Caco-2 (cell line): ENCODE measurements at regions not wholly inside any gene's neighbourhood (a gene's known extent, or its start where the extent isn't known, plus 50 kb on each side); places are given as distances from the start of the nearest gene placed in this dataset.

ENCODE experiments used
- BruUV-seq: library from RNA; stranded (reverse); fragments of 400-500 nt; replicated peaks from 2 replicates; lab custom pipeline; 2021; lab: Mats Ljungman, UMichigan
- CTCF ChIA-PET: fragments of 300-600 bp; sonication (Branson Sonifier 250); formaldehyde crosslinking; loops from one replicate; lab custom pipeline; 2022; ENCODE audit warnings: antibody characterized with exemption; lab: Charles Lee
- POLR2A ChIA-PET: fragments of 300-600 bp; sonication (Branson Sonifier 250); formaldehyde crosslinking; loops from one replicate; lab custom pipeline; 2022; ENCODE audit warnings: antibody characterized with exemption; lab: Charles Lee
- DNase-seq, 2 experiments: peaks; one replicate each; pipeline versions ENCODE4 v3.0.0 to v3.0.0-alpha.2; 2020 to 2022
- H3K27me3 ChIP-seq: replicated peaks from 2 replicates; pipeline ENCODE4 v1.6.0; 2011; ENCODE audit warnings: low read length; ENCODE audit not compliant: control insufficient read depth, insufficient read depth
- H3K36me3 ChIP-seq: 2 replicates; pipeline ENCODE4 v1.5.1; 2011; ENCODE audit warnings: low read length; ENCODE audit not compliant: control insufficient read depth, insufficient read depth
- H3K4me1 ChIP-seq: fragments of 250-450 bp; sonication (Bioruptor Pico); 2 replicates; pipeline ENCODE4 v1.5.1; 2020; ENCODE audit warnings: mild to moderate bottlenecking
- H3K4me3 ChIP-seq: 2 replicates; pipeline ENCODE4 v1.5.1; 2011; ENCODE audit warnings: low read depth, mild to moderate bottlenecking, control low read depth, low read length
- H3K9me3 ChIP-seq: fragments of 250-450 bp; sonication (Bioruptor Pico); 2 replicates; pipeline ENCODE4 v1.5.1; 2020; ENCODE audit warnings: mild to moderate bottlenecking, moderate library complexity
- H3K27ac Mint-ChIP-seq: one replicate; pipeline ENCODE4 v1.8.0; 2022; ENCODE audit warnings: mixed read lengths; ENCODE audit not compliant: unreplicated experiment
- H3K27me3 Mint-ChIP-seq: one replicate; pipeline ENCODE4 v1.8.0; 2022; ENCODE audit warnings: mixed read lengths; ENCODE audit not compliant: insufficient read depth, unreplicated experiment
- H3K36me3 Mint-ChIP-seq: one replicate; pipeline ENCODE4 v1.8.0; 2022; ENCODE audit warnings: mild to moderate bottlenecking, mixed read lengths; ENCODE audit not compliant: insufficient read depth, unreplicated experiment
- H3K4me1 Mint-ChIP-seq: one replicate; pipeline ENCODE4 v1.8.0; 2022; ENCODE audit warnings: low read depth, mixed read lengths; ENCODE audit not compliant: unreplicated experiment
- H3K4me3 Mint-ChIP-seq: one replicate; pipeline ENCODE4 v1.8.0; 2022; ENCODE audit warnings: mild to moderate bottlenecking, moderate library complexity, mixed read lengths; ENCODE audit not compliant: unreplicated experiment
- H3K9me3 Mint-ChIP-seq: one replicate; pipeline ENCODE4 v1.8.0; 2022; ENCODE audit warnings: mixed read lengths; ENCODE audit not compliant: unreplicated experiment
- CTCF ChIP-seq, 2 experiments: fragments of 200-600 bp in 1 of 2; IDR thresholded peaks; 1 replicate in 1 of 2; 2 replicates in 1 of 2; pipeline versions ENCODE4 v1.5.1 to v1.8.0; 2011 to 2022; ENCODE audit warnings: antibody characterized with exemption in 1 of 2, control low read depth in 1 of 2, inconsistent platforms in 1 of 2, low read depth in 1 of 2, low read length in 1 of 2, mild to moderate bottlenecking in 1 of 2, moderate library complexity in 1 of 2; ENCODE audit not compliant: insufficient read depth in 1 of 2, severe bottlenecking in 1 of 2, unreplicated experiment in 1 of 2
- intact Hi-C: fragments of 100-400 bp; cut with micrococcal nuclease; formaldehyde crosslinking; loops from one replicate; pipeline ENCODE4 v1.10.0; 2022; ENCODE audit not compliant: unreplicated experiment

- BruUV-seq = no TSS peak
- Histone ChIP-seq H3K4me3 (no peak overlapping the region), H3K4me1 (peaks cover 10% of the 10 kb centered on the region), H3K9me3 (no peaks in the 10 kb centered on the region), H3K36me3 (no peaks in the 10 kb centered on the region), H3K27me3 (no peaks in the 10 kb centered on the region)
- H3K36me3 Mint-ChIP-seq = no peaks in the 10 kb centered on the region
- H3K4me1 Mint-ChIP-seq = peaks cover 29% of the 10 kb centered on the region
- H3K27me3 Mint-ChIP-seq = no peaks in the 10 kb centered on the region
- no peak overlapping the region for H3K4me3 Mint-ChIP-seq
- CTCF ChIA-PET = no interaction called here
- intact Hi-C loops = loop anchor here (10.0 kb wide), 1 partner anchor 375 kb away; no protein-coding TSS in a partner anchor
- TF ChIP-seq CTCF (IDR thresholded peaks at IDR 0.05; ENCODE audit: insufficient read depth in 1 of 2, low read depth in 1 of 2, low read length in 1 of 2, severe bottlenecking in 1 of 2, unreplicated experiment in 1 of 2) = no peak
- peak overlapping the region; percentile 17 for H3K27ac Mint-ChIP-seq
- DNase-seq = no peak
- POLR2A ChIA-PET = interaction anchor here (0.6 kb wide), 1 partner anchor 52 kb away, joined by 3 read pairs; no protein-coding TSS in a partner anchor
- H3K9me3 Mint-ChIP-seq = no peaks in the 10 kb centered on the region
Measured at GRCh38 chr5:61279725-61280124, 52.3 kb upstream of the ZSWIM6 start.

GRCh38 chr5:61280205-61280604 lies 51.9 kb upstream of the ZSWIM6 start:
- H3K4me1 Mint-ChIP-seq = peaks cover 28% of the 10 kb centered on the region
- Histone ChIP-seq H3K4me1 (peaks cover 10% of the 10 kb centered on the region), H3K4me3 (no peak overlapping the region), H3K9me3 (no peaks in the 10 kb centered on the region), H3K27me3 (no peaks in the 10 kb centered on the region), H3K36me3 (no peaks in the 10 kb centered on the region)
- H3K36me3 Mint-ChIP-seq = no peaks in the 10 kb centered on the region
- no peak for TF ChIP-seq CTCF (IDR thresholded peaks at IDR 0.05; ENCODE audit: insufficient read depth in 1 of 2, low read depth in 1 of 2, low read length in 1 of 2, severe bottlenecking in 1 of 2, unreplicated experiment in 1 of 2)
- no peak overlapping the region for H3K4me3 Mint-ChIP-seq
- DNase-seq = no peak
- intact Hi-C loops = no loop called here
- H3K27ac Mint-ChIP-seq = peak overlapping the region; percentile 17
- H3K9me3 Mint-ChIP-seq = no peaks in the 10 kb centered on the region
- ChIA-PET CTCF (no interaction called here), POLR2A (interaction anchor here (0.6 kb wide), 1 partner anchor 1097 kb away, joined by 5 read pairs; no protein-coding TSS in a partner anchor)
- H3K27me3 Mint-ChIP-seq = no peaks in the 10 kb centered on the region
- no TSS peak for BruUV-seq

GRCh38 chr5:61280761-61281427 lies 51.2 kb upstream of the ZSWIM6 start:
- BruUV-seq = no TSS peak
- Histone ChIP-seq H3K27me3 (no peaks in the 10 kb centered on the region), H3K9me3 (no peaks in the 10 kb centered on the region), H3K4me1 (peaks cover 10% of the 10 kb centered on the region), H3K4me3 (no peak overlapping the region), H3K36me3 (no peaks in the 10 kb centered on the region)
- intact Hi-C loops = no loop called here
- DNase-seq = no peak
- peaks cover 21% of the 10 kb centered on the region for H3K4me1 Mint-ChIP-seq
- no peak for TF ChIP-seq CTCF (IDR thresholded peaks at IDR 0.05; ENCODE audit: insufficient read depth in 1 of 2, low read depth in 1 of 2, low read length in 1 of 2, severe bottlenecking in 1 of 2, unreplicated experiment in 1 of 2)
- H3K9me3 Mint-ChIP-seq = no peaks in the 10 kb centered on the region
- ChIA-PET POLR2A (interaction anchor here (0.6 kb wide), 1 partner anchor 1097 kb away, joined by 5 read pairs; no protein-coding TSS in a partner anchor), CTCF (no interaction called here)
- no peak overlapping the region for H3K4me3 Mint-ChIP-seq
- H3K36me3 Mint-ChIP-seq = no peaks in the 10 kb centered on the region
- H3K27ac Mint-ChIP-seq = no peak overlapping the region
- H3K27me3 Mint-ChIP-seq = no peaks in the 10 kb centered on the region
